Right hindlimb (tissue), 1 donor: ENCODE measurements at regions not wholly inside any gene's neighbourhood (a gene's known extent, or its start where the extent isn't known, plus 50 kb on each side); places are given as distances from the start of the nearest gene placed in this dataset.
"Not testable (repeated sequence)": the region's sequence is repeated elsewhere in the genome, so short reads cannot be mapped to it uniquely, and the experiment has no call there.

Source experiments
- DNase-seq: peaks from one replicate; pipeline ENCODE4 v3.0.0-alpha.2; 2018

GRCh38 chr22:48827904-48828555 lies 999.6 kb downstream of the BRD1 start:
- no peak for DNase-seq

- no peak for DNase-seq
Observed at GRCh38 chr22:48827268-48827846, 1000.3 kb downstream of the BRD1 start.

- DNase-seq, result no peak
Observed at GRCh38 chr22:48826546-48826945, 1001.1 kb downstream of the BRD1 start.

- DNase-seq, result no peak
Observed at GRCh38 chr22:48825802-48826520, 1001.7 kb downstream of the BRD1 start.

GRCh38 chr22:48824712-48825651 lies 1002.7 kb downstream of the BRD1 start:
- DNase-seq, result no peak

- no peak for DNase-seq
Observed at GRCh38 chr22:48823941-48824340, 1003.7 kb downstream of the BRD1 start.

GRCh38 chr22:48822278-48823233 lies 1005.1 kb downstream of the BRD1 start:
- peak; percentile 20 for DNase-seq

GRCh38 chr22:48821727-48822126 lies 1005.9 kb downstream of the BRD1 start:
- DNase-seq, result no peak

- no peak for DNase-seq
Observed at GRCh38 chr22:48821346-48821690, 1006.4 kb downstream of the BRD1 start.

- peak; percentile 7 for DNase-seq
Observed at GRCh38 chr22:48820481-48821345, 1007.0 kb downstream of the BRD1 start.

GRCh38 chr22:48819961-48820360 lies 1007.7 kb downstream of the BRD1 start:
- DNase-seq, result peak; percentile 1

- DNase-seq, result peak; percentile 1
Observed at GRCh38 chr22:48819232-48819631, 1008.4 kb downstream of the BRD1 start.

GRCh38 chr22:48817491-48817890 lies 1010.2 kb downstream of the BRD1 start:
- DNase-seq, result not testable (repeated sequence)

GRCh38 chr22:48811885-48812284 lies 1015.8 kb downstream of the BRD1 start:
- DNase-seq, result no peak

GRCh38 chr22:48808038-48808960 lies 1019.4 kb downstream of the BRD1 start:
- DNase-seq, result no peak

- no peak for DNase-seq
Observed at GRCh38 chr22:48807155-48807554, 1020.5 kb downstream of the BRD1 start.

GRCh38 chr22:48806227-48806781 lies 1021.4 kb downstream of the BRD1 start:
- no peak for DNase-seq

GRCh38 chr22:48805516-48805915 lies 1022.2 kb downstream of the BRD1 start:
- DNase-seq, result no peak

- no peak for DNase-seq
Observed at GRCh38 chr22:48804811-48805301, 1022.8 kb downstream of the BRD1 start.
